ENCODE measurements at regions not wholly inside any gene's neighbourhood (a gene's known extent, or its start where the extent isn't known, plus 50 kb on each side); places are given as distances from the start of the nearest gene placed in this dataset.

DNA sequence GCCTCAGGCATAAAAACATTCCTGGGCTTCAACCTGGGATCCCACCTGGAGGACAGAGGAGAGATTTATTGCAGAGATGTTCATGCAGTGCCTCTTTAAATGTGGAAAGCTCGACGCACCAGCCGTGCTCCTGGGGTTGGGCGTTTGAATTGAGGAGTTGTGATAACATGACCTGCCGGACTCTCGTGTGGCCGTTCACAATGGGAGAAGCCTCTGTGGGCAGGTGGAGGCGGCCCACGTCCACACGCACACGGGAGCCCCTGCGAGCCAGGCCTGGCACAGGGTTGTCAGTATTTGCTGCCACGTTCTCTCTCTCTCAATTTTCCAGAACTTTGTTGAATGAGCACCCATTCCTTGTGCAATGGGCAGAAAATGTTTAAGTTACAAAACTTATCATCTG, 58.3 kb upstream of the PPARA start:
- H3K4me1 ChIP-seq (ENCODE audit: insufficient read depth, low read length), result no peaks in the 10 kb centered on the region
- no peak overlapping the region for H3K4me3 ChIP-seq (ENCODE audit: low read length)
- no peaks in the 10 kb centered on the region for H3K9me3 ChIP-seq (ENCODE audit: low read depth, low read length)
- no peaks in the 10 kb centered on the region for H3K27me3 ChIP-seq (ENCODE audit: insufficient read depth, low read length)

DNA sequence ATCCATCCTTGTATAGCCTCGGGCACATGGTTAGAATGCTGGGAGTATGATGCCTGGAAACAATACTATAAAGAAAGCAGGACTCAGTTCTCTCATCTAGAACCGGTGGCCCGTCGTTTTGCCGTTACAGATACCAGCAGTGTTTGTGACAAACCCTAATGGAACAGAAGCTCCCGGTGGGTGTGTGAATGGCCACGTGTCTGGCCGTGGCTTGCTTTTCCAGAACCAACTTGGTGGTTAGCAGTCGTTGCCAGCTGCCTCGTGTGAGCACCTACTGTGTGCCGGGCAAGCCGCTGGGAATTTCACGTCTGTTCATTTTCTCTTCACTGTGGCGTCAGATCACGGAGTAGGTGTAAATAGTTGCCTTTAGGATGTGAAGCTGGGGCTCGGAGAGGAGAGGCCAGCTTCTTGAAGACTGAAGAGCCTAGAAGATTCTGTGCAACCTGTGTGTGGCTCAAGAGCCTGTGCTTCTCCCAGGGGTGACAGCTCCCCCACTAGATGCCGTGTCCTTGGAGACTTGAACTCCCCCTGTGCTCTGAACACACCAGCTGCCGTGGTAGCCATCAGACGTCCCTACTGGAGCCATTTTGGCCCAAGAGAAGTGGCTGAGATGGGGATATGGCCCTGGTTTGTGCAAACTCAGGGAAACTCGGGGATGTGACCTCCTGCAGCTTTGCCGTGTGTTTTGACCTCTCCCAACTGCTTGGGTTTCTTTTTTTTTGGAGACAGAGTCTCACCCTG, 57.5 kb upstream of the PPARA start:
- H3K4me3 ChIP-seq (ENCODE audit: low read length), result no peak overlapping the region
- no peaks in the 10 kb centered on the region for H3K4me1 ChIP-seq (ENCODE audit: insufficient read depth, low read length)
- H3K9me3 ChIP-seq (ENCODE audit: low read depth, low read length), result no peaks in the 10 kb centered on the region
- H3K27me3 ChIP-seq (ENCODE audit: insufficient read depth, low read length), result no peaks in the 10 kb centered on the region

DNA sequence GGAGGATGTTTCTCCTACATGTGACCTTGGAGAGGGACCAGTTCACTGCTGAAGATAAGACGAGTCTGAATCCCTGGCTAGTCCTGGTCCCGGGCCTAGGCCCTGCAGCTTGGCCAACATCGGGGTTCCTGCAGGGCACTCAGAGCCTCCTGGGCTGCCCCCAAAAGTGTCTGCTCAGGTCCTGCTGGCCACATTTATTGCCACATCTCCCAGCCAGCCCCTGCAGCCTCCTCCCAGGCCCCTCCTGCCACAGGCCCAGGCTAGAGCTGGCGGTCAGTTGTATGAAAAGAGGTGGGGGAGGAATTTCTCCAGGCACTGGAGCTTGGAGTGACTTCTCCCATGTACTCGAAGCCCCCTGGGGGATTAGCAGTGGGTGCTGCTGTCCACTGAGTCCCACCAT, 56.5 kb upstream of the PPARA start:
- H3K9me3 ChIP-seq (ENCODE audit: low read depth, low read length), result no peaks in the 10 kb centered on the region
- no peaks in the 10 kb centered on the region for H3K27me3 ChIP-seq (ENCODE audit: insufficient read depth, low read length)
- no peaks in the 10 kb centered on the region for H3K4me1 ChIP-seq (ENCODE audit: insufficient read depth, low read length)
- H3K4me3 ChIP-seq (ENCODE audit: low read length), result no peak overlapping the region

DNA sequence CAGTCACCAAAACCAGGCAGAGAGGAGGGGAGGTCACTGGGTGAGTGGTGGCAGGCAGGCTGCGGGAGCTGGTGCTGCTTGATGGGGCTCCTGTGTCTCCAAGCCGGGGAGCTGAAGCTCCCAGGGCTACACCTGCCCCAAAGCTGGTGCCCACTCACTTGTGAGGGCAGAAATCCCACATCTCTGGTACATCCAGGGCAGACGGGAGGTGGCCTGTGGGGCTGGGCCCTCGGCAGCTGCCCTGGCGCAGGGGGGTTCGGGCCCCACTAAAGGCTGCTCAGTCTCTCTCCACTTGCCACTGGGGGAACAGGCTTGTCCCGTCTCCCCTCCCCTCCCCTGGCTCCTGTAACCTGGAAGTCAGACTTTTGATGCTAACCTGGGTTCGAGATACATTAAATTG, 55.6 kb upstream of the PPARA start:
- no peaks in the 10 kb centered on the region for H3K4me1 ChIP-seq (ENCODE audit: insufficient read depth, low read length)
- no peaks in the 10 kb centered on the region for H3K27me3 ChIP-seq (ENCODE audit: insufficient read depth, low read length)

DNA sequence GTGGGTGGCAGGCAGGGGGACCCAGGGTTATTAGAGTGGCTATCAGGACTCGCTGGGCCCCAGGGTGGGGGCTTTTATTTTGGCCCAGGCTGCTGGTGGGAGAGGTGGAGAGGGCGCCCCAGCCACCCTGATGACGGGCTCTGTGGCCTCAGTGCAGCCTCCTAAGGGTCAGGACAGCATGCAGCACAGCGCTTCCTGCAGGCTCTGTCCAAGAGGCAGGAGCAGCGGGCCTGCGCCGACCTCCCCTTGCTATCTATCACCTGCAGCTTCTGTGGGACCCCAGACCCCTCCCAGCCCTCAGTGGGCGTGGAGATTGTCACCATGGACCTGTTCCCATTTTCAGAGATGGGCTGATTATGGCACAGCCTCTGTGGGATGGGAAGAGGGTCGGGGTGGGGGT, 54.3 kb upstream of the PPARA start:
- Histone ChIP-seq H3K4me1 (ENCODE audit: insufficient read depth, low read length) (no peaks in the 10 kb centered on the region), H3K4me3 (ENCODE audit: low read length) (no peak overlapping the region), H3K27me3 (ENCODE audit: insufficient read depth, low read length) (no peaks in the 10 kb centered on the region), H3K9me3 (ENCODE audit: low read depth, low read length) (no peaks in the 10 kb centered on the region)

More for the DNA sequence above, 55.6 kb upstream of the PPARA start:
- no peaks in the 10 kb centered on the region for H3K9me3 ChIP-seq (ENCODE audit: low read depth, low read length)
- no peak overlapping the region for H3K4me3 ChIP-seq (ENCODE audit: low read length)

DNA sequence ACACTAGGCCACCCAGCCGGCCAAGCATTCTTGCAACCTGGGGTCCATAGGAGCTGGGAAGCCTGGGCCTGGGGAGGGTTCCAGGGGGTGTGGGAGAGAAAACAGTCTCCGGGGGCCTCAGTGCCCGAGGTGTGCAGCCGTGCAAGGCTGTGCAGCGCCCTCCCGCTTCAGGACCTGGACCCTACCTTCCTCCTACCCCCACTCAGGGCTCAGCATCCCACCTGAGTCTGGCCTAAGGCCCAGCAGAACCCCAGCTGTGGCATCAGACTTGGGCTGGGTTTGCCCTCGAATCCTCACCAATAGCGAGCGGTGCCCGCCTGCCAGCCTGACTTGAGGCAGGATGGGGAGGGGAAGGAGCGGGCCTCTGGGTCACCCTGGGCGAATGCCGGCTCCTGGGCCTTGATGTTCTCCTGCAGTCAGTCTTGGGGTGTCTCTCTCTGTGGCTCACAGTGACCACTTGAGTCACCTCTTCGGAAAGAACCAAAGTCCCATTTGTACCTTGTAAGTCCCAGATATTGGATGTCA, 53.6 kb upstream of the PPARA start:
- Histone ChIP-seq H3K9me3 (ENCODE audit: low read depth, low read length) (no peaks in the 10 kb centered on the region), H3K4me3 (ENCODE audit: low read length) (no peak overlapping the region), H3K4me1 (ENCODE audit: insufficient read depth, low read length) (no peaks in the 10 kb centered on the region), H3K27me3 (ENCODE audit: insufficient read depth, low read length) (no peaks in the 10 kb centered on the region)

GRCh38 chr22:46097268-46097900, 52.9 kb upstream of the PPARA start:
- H3K4me3 ChIP-seq (ENCODE audit: low read length), result no peak overlapping the region
- no peaks in the 10 kb centered on the region for H3K4me1 ChIP-seq (ENCODE audit: insufficient read depth, low read length)
- H3K27me3 ChIP-seq (ENCODE audit: insufficient read depth, low read length), result no peaks in the 10 kb centered on the region
- H3K9me3 ChIP-seq (ENCODE audit: low read depth, low read length), result no peaks in the 10 kb centered on the region

GRCh38 chr22:46098525-46099475, 51.5 kb upstream of the PPARA start:
- Histone ChIP-seq H3K4me1 (ENCODE audit: insufficient read depth, low read length) (no peaks in the 10 kb centered on the region), H3K27me3 (ENCODE audit: insufficient read depth, low read length) (no peaks in the 10 kb centered on the region), H3K4me3 (ENCODE audit: low read length) (no peak overlapping the region), H3K9me3 (ENCODE audit: low read depth, low read length) (no peaks in the 10 kb centered on the region)

- H3K27me3 ChIP-seq (ENCODE audit: insufficient read depth, low read length), result no peaks in the 10 kb centered on the region
- H3K4me3 ChIP-seq (ENCODE audit: low read length), result no peak overlapping the region
- no peaks in the 10 kb centered on the region for H3K4me1 ChIP-seq (ENCODE audit: insufficient read depth, low read length)
- H3K9me3 ChIP-seq (ENCODE audit: low read depth, low read length), result no peaks in the 10 kb centered on the region
Observed at GRCh38 chr22:46099740-46100139, 50.6 kb upstream of the PPARA start.

- H3K9me3 ChIP-seq (ENCODE audit: low read depth, low read length), result no peaks in the 10 kb centered on the region
- no peaks in the 10 kb centered on the region for H3K4me1 ChIP-seq (ENCODE audit: insufficient read depth, low read length)
- H3K27me3 ChIP-seq (ENCODE audit: insufficient read depth, low read length), result no peaks in the 10 kb centered on the region
- no peak overlapping the region for H3K4me3 ChIP-seq (ENCODE audit: low read length)
Observed at GRCh38 chr22:46100401-46101105, 49.8 kb upstream of the PPARA start.

Data from mononuclear cell (primary cell).